ENCODE measurements at regions not wholly inside any gene's neighbourhood (a gene's known extent, or its start where the extent isn't known, plus 50 kb on each side); places are given as distances from the start of the nearest gene placed in this dataset.

DNA sequence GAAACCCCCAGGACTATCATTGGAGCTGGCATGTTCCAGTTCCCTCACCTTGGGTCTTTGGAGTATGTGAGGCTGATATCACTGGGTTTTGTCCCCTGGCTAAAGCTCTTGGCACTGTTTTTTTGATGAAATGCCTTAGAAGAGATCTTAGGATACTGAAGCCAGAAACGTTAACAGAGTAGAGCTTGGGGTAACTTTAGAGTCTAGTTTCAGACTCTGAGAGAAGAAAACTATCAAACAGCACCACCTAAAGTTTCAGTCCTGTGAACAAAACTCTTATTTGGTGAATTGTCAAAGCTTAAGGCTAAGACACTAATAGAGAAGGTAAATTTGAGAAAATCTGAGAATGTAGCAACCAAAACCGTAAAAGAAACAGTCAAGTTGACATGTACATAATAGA, 111.7 kb upstream of the PUM3 start:
- TF ChIP-seq, protein P1, sequence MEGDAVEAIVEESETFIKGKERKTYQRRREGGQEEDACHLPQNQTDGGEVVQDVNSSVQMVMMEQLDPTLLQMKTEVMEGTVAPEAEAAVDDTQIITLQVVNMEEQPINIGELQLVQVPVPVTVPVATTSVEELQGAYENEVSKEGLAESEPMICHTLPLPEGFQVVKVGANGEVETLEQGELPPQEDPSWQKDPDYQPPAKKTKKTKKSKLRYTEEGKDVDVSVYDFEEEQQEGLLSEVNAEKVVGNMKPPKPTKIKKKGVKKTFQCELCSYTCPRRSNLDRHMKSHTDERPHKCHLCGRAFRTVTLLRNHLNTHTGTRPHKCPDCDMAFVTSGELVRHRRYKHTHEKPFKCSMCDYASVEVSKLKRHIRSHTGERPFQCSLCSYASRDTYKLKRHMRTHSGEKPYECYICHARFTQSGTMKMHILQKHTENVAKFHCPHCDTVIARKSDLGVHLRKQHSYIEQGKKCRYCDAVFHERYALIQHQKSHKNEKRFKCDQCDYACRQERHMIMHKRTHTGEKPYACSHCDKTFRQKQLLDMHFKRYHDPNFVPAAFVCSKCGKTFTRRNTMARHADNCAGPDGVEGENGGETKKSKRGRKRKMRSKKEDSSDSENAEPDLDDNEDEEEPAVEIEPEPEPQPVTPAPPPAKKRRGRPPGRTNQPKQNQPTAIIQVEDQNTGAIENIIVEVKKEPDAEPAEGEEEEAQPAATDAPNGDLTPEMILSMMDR (IDR thresholded peaks at IDR 0.05), result no peak
- TF ChIP-seq POLR2A (IDR thresholded peaks at IDR 0.05), result no peak

All from right lobe of liver (tissue), 4 donors.